ENCODE measurements at regions not wholly inside any gene's neighbourhood (a gene's known extent, or its start where the extent isn't known, plus 50 kb on each side); places are given as distances from the start of the nearest gene placed in this dataset.

DNA sequence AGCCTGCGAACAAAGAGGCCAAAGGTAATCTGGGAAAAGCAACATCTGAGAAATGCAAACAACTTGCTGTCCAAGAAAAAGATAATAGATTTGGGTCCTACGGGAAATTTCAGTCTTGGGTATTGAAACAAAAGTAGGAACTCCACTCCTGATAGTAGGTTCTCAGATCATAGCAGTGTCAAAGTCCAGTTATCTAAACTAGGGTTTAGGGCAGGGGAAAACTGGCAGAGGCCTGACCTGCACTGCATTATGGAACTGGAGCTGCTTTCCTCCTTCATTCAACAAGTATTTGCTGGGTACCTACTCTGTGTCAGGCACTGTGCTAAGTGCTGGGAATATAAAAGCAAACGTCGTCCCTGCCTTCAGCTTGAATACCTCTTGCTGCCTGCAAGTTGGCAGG lies 60.7 kb upstream of the NGF start:
- H3K4me3 ChIP-seq (ENCODE audit: low read depth, low read length), result no peak overlapping the region
- DNase-seq (ENCODE audit: low read depth), result no peak

Data from skeletal muscle cell (primary cell).